ENCODE measurements at regions not wholly inside any gene's neighbourhood (a gene's known extent, or its start where the extent isn't known, plus 50 kb on each side); places are given as distances from the start of the nearest gene placed in this dataset.

- Histone ChIP-seq H3K4me1 (ENCODE audit: low read depth) (no peaks in the 10 kb centered on the region), H3K36me3 (no peaks in the 10 kb centered on the region), H3K27me3 (no peaks in the 10 kb centered on the region), H3K4me3 (no peak overlapping the region), H3K27ac (no peak overlapping the region), H3K9me3 (ENCODE audit: low read depth) (no peaks in the 10 kb centered on the region)
- no peak for DNase-seq (ENCODE audit: low read depth in 1 of 2, low spot score in 1 of 2)
- TF ChIP-seq, protein P1, sequence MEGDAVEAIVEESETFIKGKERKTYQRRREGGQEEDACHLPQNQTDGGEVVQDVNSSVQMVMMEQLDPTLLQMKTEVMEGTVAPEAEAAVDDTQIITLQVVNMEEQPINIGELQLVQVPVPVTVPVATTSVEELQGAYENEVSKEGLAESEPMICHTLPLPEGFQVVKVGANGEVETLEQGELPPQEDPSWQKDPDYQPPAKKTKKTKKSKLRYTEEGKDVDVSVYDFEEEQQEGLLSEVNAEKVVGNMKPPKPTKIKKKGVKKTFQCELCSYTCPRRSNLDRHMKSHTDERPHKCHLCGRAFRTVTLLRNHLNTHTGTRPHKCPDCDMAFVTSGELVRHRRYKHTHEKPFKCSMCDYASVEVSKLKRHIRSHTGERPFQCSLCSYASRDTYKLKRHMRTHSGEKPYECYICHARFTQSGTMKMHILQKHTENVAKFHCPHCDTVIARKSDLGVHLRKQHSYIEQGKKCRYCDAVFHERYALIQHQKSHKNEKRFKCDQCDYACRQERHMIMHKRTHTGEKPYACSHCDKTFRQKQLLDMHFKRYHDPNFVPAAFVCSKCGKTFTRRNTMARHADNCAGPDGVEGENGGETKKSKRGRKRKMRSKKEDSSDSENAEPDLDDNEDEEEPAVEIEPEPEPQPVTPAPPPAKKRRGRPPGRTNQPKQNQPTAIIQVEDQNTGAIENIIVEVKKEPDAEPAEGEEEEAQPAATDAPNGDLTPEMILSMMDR (IDR thresholded peaks at IDR 0.05; ENCODE audit: low read depth, low read length) = no peak
Observed at GRCh38 chr10:36366065-36366464, 724.0 kb upstream of the FZD8 start.

DNA sequence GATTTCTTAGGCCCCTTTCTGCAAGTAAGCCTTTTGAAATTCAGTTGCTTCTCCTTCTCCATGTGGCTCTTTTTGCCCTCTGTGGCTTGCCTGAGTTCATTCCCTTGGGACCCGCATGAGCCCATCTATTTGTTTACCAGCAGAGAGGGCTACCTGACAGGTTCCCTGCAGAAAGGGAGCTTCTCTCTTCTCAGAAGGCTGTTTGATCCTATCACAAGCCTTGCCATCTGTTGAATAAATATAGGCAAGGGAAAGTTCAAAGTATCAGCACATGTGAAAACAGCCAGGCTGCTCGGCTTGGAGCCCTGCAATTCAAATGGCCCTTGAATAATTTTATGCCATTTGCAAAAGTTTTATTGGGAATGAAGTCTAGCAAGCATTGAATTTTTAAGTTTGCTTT lies 720.2 kb upstream of the FZD8 start:
- Histone ChIP-seq H3K4me3 (no peak overlapping the region), H3K36me3 (no peaks in the 10 kb centered on the region), H3K27ac (no peak overlapping the region), H3K9me3 (ENCODE audit: low read depth) (no peaks in the 10 kb centered on the region), H3K27me3 (no peaks in the 10 kb centered on the region), H3K4me1 (ENCODE audit: low read depth) (no peaks in the 10 kb centered on the region)
- DNase-seq (ENCODE audit: low read depth in 1 of 2, low spot score in 1 of 2) = no peak
- TF ChIP-seq, protein P1 (IDR thresholded peaks at IDR 0.05; ENCODE audit: low read depth, low read length) = no peak

GRCh38 chr10:36358736-36359135 lies 716.6 kb upstream of the FZD8 start:
- H3K4me1 ChIP-seq (ENCODE audit: low read depth) = peaks cover 6% of the 10 kb centered on the region
- no peaks in the 10 kb centered on the region for H3K36me3 ChIP-seq
- H3K4me3 ChIP-seq = no peak overlapping the region
- H3K27ac ChIP-seq = no peak overlapping the region
- H3K9me3 ChIP-seq (ENCODE audit: low read depth) = no peaks in the 10 kb centered on the region
- no peaks in the 10 kb centered on the region for H3K27me3 ChIP-seq
- DNase-seq (ENCODE audit: low read depth in 1 of 2, low spot score in 1 of 2) = no peak
- TF ChIP-seq, protein P1 (IDR thresholded peaks at IDR 0.05; ENCODE audit: low read depth, low read length) = no peak

DNA sequence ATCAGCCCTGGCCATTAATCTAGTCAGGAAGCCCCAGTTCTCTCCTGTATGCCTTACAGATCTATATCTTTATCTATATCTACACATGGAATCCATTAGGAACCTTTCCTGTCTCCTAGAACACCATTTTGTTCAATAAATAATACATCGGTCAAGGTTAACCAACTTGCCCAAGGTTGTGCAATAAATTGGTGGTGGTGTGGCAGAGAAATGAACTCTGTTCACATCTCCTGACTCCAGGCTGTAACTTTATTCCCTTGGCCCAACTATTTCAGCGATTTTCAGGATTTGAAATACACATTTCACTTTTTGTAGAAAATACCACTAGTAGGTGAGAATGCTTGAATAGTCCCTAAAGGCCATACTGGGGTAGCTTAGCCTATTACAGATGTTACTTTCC lies 712.5 kb upstream of the FZD8 start:
- Histone ChIP-seq H3K9me3 (ENCODE audit: low read depth) (no peaks in the 10 kb centered on the region), H3K27ac (no peak overlapping the region), H3K27me3 (no peaks in the 10 kb centered on the region), H3K36me3 (no peaks in the 10 kb centered on the region), H3K4me1 (ENCODE audit: low read depth) (peaks cover 6% of the 10 kb centered on the region), H3K4me3 (no peak overlapping the region)
- DNase-seq (ENCODE audit: low read depth in 1 of 2, low spot score in 1 of 2) = no peak
- TF ChIP-seq, protein P1 (IDR thresholded peaks at IDR 0.05; ENCODE audit: low read depth, low read length) = no peak

GRCh38 chr10:36351159-36351558 lies 709.1 kb upstream of the FZD8 start:
- H3K27ac ChIP-seq = no peak overlapping the region
- peak in 1 of 2 donors; percentile 60 for DNase-seq (ENCODE audit: low read depth in 1 of 2, low spot score in 1 of 2)
- TF ChIP-seq, protein P1 (IDR thresholded peaks at IDR 0.05; ENCODE audit: low read depth, low read length) = no peak
- no peak overlapping the region for H3K4me3 ChIP-seq
- H3K9me3 ChIP-seq (ENCODE audit: low read depth) = no peaks in the 10 kb centered on the region
- H3K27me3 ChIP-seq = no peaks in the 10 kb centered on the region
- H3K4me1 ChIP-seq (ENCODE audit: low read depth) = peaks cover 4% of the 10 kb centered on the region
- no peaks in the 10 kb centered on the region for H3K36me3 ChIP-seq
